GM23248 (cell line): ENCODE measurements at regions not wholly inside any gene's neighbourhood (a gene's known extent, or its start where the extent isn't known, plus 50 kb on each side); places are given as distances from the start of the nearest gene placed in this dataset.

ENCODE experiments used
- EZH2 ChIP-seq: fragments of 200-600 bp; sonication (generic); IDR thresholded peaks from 2 replicates; pipeline ENCODE4 v1.6.1; 2018; ENCODE audit warnings: antibody characterized with exemption, mild to moderate bottlenecking; ENCODE audit not compliant: insufficient read depth, poor library complexity, severe bottlenecking
- EZH2phosphoT487 ChIP-seq: fragments of 200-600 bp; sonication (generic); IDR thresholded peaks from 2 replicates; pipeline ENCODE4 v1.6.1; 2018; ENCODE audit warnings: antibody characterized with exemption, moderate library complexity, mild to moderate bottlenecking, low read depth; ENCODE audit not compliant: insufficient read depth

- TF ChIP-seq EZH2 (no peak), EZH2phosphoT487 (no peak)
Measured at GRCh38 chr1:193540511-193540910, 354.1 kb upstream of the B3GALT2 start.
